B cell (primary cell): ENCODE measurements at regions not wholly inside any gene's neighbourhood (a gene's known extent, or its start where the extent isn't known, plus 50 kb on each side); places are given as distances from the start of the nearest gene placed in this dataset.

Experiments
- EZH2 ChIP-seq: IDR thresholded peaks from 2 replicates; pipeline ENCODE4 v1.6.1; 2012; ENCODE audit warnings: borderline replicate concordance, low read depth, mild to moderate bottlenecking, moderate library complexity, low read length; ENCODE audit not compliant: insufficient read depth, poor library complexity, severe bottlenecking
- TF ChIP-seq, protein P1 (sequence below): fragments of 200-600 bp; IDR thresholded peaks from one replicate; pipeline ENCODE4 v1.8.0; 2022; ENCODE audit warnings: antibody characterized with exemption, mild to moderate bottlenecking

DNA sequence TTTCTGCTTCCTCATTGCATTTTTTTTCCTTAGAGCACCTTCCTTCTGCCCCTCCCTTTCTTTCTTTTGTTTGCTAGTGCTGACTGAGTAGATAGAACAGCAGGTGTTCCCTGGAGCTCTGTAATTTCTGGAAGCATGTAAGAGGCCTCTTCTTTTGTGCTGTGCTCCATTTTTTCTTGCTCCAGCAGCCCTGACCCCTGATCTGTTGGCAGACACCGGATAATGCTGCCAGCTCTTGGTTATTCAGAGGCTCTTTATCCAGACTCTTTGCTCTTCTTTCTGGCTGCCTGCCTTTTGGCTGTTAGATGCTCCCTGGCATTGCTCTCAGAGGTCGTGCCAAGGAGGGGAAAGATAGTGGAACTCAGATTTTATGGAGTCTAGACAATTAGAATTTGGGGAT lies 104.4 kb upstream of the RBMS3 start:
- TF ChIP-seq, protein P1, sequence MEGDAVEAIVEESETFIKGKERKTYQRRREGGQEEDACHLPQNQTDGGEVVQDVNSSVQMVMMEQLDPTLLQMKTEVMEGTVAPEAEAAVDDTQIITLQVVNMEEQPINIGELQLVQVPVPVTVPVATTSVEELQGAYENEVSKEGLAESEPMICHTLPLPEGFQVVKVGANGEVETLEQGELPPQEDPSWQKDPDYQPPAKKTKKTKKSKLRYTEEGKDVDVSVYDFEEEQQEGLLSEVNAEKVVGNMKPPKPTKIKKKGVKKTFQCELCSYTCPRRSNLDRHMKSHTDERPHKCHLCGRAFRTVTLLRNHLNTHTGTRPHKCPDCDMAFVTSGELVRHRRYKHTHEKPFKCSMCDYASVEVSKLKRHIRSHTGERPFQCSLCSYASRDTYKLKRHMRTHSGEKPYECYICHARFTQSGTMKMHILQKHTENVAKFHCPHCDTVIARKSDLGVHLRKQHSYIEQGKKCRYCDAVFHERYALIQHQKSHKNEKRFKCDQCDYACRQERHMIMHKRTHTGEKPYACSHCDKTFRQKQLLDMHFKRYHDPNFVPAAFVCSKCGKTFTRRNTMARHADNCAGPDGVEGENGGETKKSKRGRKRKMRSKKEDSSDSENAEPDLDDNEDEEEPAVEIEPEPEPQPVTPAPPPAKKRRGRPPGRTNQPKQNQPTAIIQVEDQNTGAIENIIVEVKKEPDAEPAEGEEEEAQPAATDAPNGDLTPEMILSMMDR: no peak
- TF ChIP-seq EZH2: no peak
